GM12878 (cell line): ENCODE measurements at regions not wholly inside any gene's neighbourhood (a gene's known extent, or its start where the extent isn't known, plus 50 kb on each side); places are given as distances from the start of the nearest gene placed in this dataset.

Source experiments
- BCL3 ChIP-seq: IDR thresholded peaks from 2 replicates; pipeline ENCODE4 v1.6.1; 2011; ENCODE audit warnings: borderline replicate concordance, low read depth, mild to moderate bottlenecking, moderate library complexity, low read length; ENCODE audit not compliant: insufficient read depth, poor library complexity, severe bottlenecking
- CTCF ChIP-seq, 3 experiments: IDR thresholded peaks in 2 of 3; conservative IDR thresholded peaks in 1 of 3; 2 replicates each; pipeline ENCODE4 v1.5.1; 2011; ENCODE audit warnings: low read depth in 3 of 3, low read length in 3 of 3, mild to moderate bottlenecking in 3 of 3, control low read depth in 2 of 3, moderate library complexity in 2 of 3, inconsistent platforms in 1 of 3, mixed read lengths in 1 of 3; ENCODE audit not compliant: control insufficient read depth in 2 of 3, insufficient read depth in 1 of 3; ENCODE audit errors: extremely low read depth in 1 of 3
- FOXM1 ChIP-seq: IDR thresholded peaks from 2 replicates; pipeline ENCODE4 v1.6.1; 2012; ENCODE audit warnings: low read depth, mild to moderate bottlenecking, inconsistent platforms, low read length, moderate library complexity
- GABPA ChIP-seq: IDR thresholded peaks from 2 replicates; pipeline ENCODE4 v1.6.1; 2014; ENCODE audit warnings: antibody characterized with exemption, low read depth, mild to moderate bottlenecking, inconsistent platforms
- JUNB ChIP-seq: IDR thresholded peaks from 2 replicates; pipeline ENCODE4 v1.6.1; 2016; ENCODE audit warnings: antibody characterized with exemption, mild to moderate bottlenecking
- POLR2A ChIP-seq: IDR thresholded peaks from 2 replicates; pipeline ENCODE4 v1.6.1; 2011; ENCODE audit warnings: low read depth, mild to moderate bottlenecking, low read length
- ZBED1 ChIP-seq: IDR thresholded peaks from 2 replicates; pipeline ENCODE4 v1.6.1; 2016; ENCODE audit warnings: borderline replicate concordance

- TF ChIP-seq FOXM1 (no peak), CTCF (IDR thresholded peaks at IDR 0.05 in 2 of 3, conservative IDR thresholded peaks at IDR 0.05 in 1 of 3; ENCODE audit: control insufficient read depth in 2 of 3, extremely low read depth in 1 of 3, insufficient read depth in 1 of 3, low read depth in 3 of 3, low read length in 3 of 3) (no peak), POLR2A (no peak), ZBED1 (no peak), JUNB (no peak), GABPA (no peak), BCL3 (no peak)
Measured at GRCh38 chr5:58369513-58370190, 90.2 kb downstream of the PLK2 start.
